Neutrophil (primary cell): ENCODE measurements at regions not wholly inside any gene's neighbourhood (a gene's known extent, or its start where the extent isn't known, plus 50 kb on each side); places are given as distances from the start of the nearest gene placed in this dataset.

Experiments used
- H3K27ac ChIP-seq: fragments of 200-600 bp; sonication (generic); 2 replicates; pipeline ENCODE4 v1.5.1; 2016; ENCODE audit warnings: mild to moderate bottlenecking, moderate library complexity
- H3K27me3 ChIP-seq: fragments of 200-600 bp; sonication (generic); 2 replicates; pipeline ENCODE4 v1.6.0; 2016; ENCODE audit warnings: mild to moderate bottlenecking
- H3K36me3 ChIP-seq: fragments of 200-600 bp; sonication (generic); 2 replicates; pipeline ENCODE4 v1.5.1; 2017
- H3K4me1 ChIP-seq, 2 experiments: fragments of 200-600 bp in 1 of 2; sonication (generic) in 1 of 2; 1 replicate in 1 of 2; 2 replicates in 1 of 2; pipeline versions ENCODE4 v1.5.1 to v1.6.1; 2013 to 2016; ENCODE audit warnings: low read depth in 1 of 2, low read length in 1 of 2, mild to moderate bottlenecking in 1 of 2, moderate library complexity in 1 of 2; ENCODE audit not compliant: control insufficient read depth in 1 of 2, insufficient read depth in 1 of 2
- H3K4me3 ChIP-seq, 2 experiments: fragments of 200-600 bp in 1 of 2; sonication (generic) in 1 of 2; 1 replicate in 1 of 2; 2 replicates in 1 of 2; pipeline ENCODE4 v1.5.1; 2013 to 2016; ENCODE audit warnings: low read depth in 1 of 2, low read length in 1 of 2, mild to moderate bottlenecking in 1 of 2, moderate library complexity in 1 of 2
- H3K9me3 ChIP-seq: fragments of 200-600 bp; sonication (generic); 2 replicates; pipeline ENCODE4 v1.5.1; 2016
- CTCF ChIP-seq: fragments of 200-600 bp; sonication (generic); IDR thresholded peaks from 2 replicates; pipeline ENCODE4 v1.5.1; 2016; ENCODE audit warnings: antibody characterized with exemption

GRCh38 chr7:81887098-81888090, 117.5 kb upstream of the HGF start:
- peaks cover 0 to 6% of the 10 kb centered on the region in 2 experiments for H3K4me1 ChIP-seq
- no peaks in the 10 kb centered on the region for H3K36me3 ChIP-seq
- H3K4me3 ChIP-seq = no peak overlapping the region
- H3K9me3 ChIP-seq = no peaks in the 10 kb centered on the region
- TF ChIP-seq CTCF = no peak
- no peaks in the 10 kb centered on the region for H3K27me3 ChIP-seq
- no peak overlapping the region for H3K27ac ChIP-seq

DNA sequence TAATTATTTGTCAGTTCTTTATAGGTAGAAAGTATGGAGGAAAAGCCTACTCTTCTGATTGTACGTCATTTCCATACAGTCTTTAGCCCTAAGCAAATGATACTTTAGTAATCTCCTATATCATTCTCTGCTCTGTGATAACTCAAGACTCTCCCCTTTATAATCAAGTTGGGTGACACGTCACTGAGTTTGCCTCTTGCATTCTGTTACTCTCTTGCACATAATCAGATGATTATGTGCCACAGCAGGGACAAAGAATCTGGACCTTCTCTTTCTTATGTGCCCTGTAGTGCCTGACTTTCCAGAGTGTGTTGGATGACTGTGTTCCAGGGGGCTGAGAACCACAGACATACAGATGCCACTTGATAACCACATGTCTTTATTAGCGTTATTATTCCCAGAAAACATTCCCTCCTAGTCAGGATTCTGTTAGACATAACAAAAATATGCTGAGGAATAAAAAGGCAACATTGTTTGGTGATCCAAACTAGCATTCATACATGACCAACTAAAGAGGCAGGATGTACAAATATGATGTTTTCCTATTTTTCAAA, 116.4 kb upstream of the HGF start:
- H3K27ac ChIP-seq = no peak overlapping the region
- H3K27me3 ChIP-seq = no peaks in the 10 kb centered on the region
- H3K4me1 ChIP-seq = peaks cover 0 to 6% of the 10 kb centered on the region in 2 experiments
- no peaks in the 10 kb centered on the region for H3K9me3 ChIP-seq
- no peaks in the 10 kb centered on the region for H3K36me3 ChIP-seq
- no peak overlapping the region for H3K4me3 ChIP-seq
- no peak for TF ChIP-seq CTCF

- Histone ChIP-seq H3K27ac (no peak overlapping the region), H3K36me3 (no peaks in the 10 kb centered on the region), H3K4me3 (no peak overlapping the region), H3K9me3 (no peaks in the 10 kb centered on the region), H3K4me1 (peaks cover 0 to 6% of the 10 kb centered on the region in 2 experiments), H3K27me3 (no peaks in the 10 kb centered on the region)
- no peak for TF ChIP-seq CTCF
These were observed 115.0 kb upstream of the HGF start for GRCh38 chr7:81884817-81885216.

DNA sequence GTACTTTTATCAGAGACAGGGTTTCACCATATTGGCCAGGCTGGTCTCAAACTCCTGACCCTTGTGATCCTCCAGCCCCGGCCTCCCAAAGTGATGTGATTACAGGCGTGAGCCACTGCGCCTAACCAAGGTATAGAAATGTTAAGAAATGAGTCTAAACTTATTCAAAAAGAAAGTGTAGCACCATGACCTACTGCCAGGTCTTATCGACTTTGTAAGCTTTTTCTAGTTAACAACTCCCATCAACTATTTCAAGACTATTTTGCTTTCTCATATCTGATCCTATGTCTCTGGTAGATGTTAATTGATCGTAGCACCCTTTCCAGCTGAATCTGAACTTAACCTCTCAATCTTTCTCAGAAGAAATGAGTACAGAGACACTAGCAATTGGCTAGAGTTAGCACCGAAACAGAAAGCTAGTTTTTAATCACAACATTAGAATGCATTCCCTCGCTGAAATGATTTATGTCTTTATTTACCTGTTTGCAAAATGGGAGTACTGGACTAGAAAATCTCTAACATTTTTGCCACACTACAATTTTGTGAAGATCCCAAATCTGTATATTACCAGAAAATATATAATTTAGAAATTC, 114.0 kb upstream of the HGF start:
- no peak overlapping the region for H3K4me3 ChIP-seq

DNA sequence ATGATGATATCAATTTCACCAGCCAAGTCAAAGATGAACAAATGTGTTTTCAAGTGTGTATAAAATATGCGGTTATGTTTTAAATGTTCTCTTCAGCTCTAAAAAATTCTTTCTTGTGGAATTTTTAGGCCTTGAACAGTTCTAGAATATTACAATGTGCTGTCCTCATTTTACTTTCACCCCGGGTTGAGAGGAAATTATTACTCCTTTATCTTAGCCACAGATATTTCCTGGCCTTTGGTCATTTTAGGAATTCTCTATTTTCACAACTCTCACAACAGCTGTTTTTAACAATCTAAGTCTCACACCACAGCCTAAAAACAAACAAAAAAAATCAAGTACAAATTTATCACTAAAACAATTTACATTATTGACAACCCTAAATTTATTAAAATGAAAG, 112.2 kb upstream of the HGF start:
- H3K36me3 ChIP-seq = no peaks in the 10 kb centered on the region

More for the DNA sequence above, 114.0 kb upstream of the HGF start:
- no peak overlapping the region for H3K27ac ChIP-seq
- no peaks in the 10 kb centered on the region for H3K9me3 ChIP-seq
- H3K4me1 ChIP-seq = peaks cover 0 to 6% of the 10 kb centered on the region in 2 experiments
- H3K36me3 ChIP-seq = no peaks in the 10 kb centered on the region
- no peaks in the 10 kb centered on the region for H3K27me3 ChIP-seq
- no peak for TF ChIP-seq CTCF

More for the DNA sequence above, 112.2 kb upstream of the HGF start:
- TF ChIP-seq CTCF = no peak
- Histone ChIP-seq H3K4me1 (peaks cover 0 to 2% of the 10 kb centered on the region in 2 experiments), H3K4me3 (no peak overlapping the region), H3K27ac (no peak overlapping the region), H3K27me3 (no peaks in the 10 kb centered on the region), H3K9me3 (no peaks in the 10 kb centered on the region)
